SK-N-SH (cell line): ENCODE measurements at regions not wholly inside any gene's neighbourhood (a gene's known extent, or its start where the extent isn't known, plus 50 kb on each side); places are given as distances from the start of the nearest gene placed in this dataset.

Experiments
- CTCF ChIA-PET: fragments of 300-600, 350-600 bp; formaldehyde crosslinking; extraction: SDS; loops from one replicate; lab custom pipeline; 2021; lab: Yijun Ruan, JAX
- POLR2A ChIA-PET: fragments of 350-600 bp; sonication (Branson Sonifier 250); formaldehyde crosslinking; extraction: SDS; loops from one replicate; lab custom pipeline; 2020; ENCODE audit warnings: antibody characterized with exemption, inconsistent platforms; lab: Yijun Ruan, JAX
- DNase-seq: peaks from one replicate; pipeline ENCODE4 v3.0.0; 2012
- H2AFZ ChIP-seq: fragments of 200-600 bp; sonication (generic); 2 replicates; pipeline ENCODE4 v1.8.1; 2016; ENCODE audit warnings: antibody characterized with exemption, mild to moderate bottlenecking, low read depth
- H3F3A ChIP-seq: fragments of 200-600 bp; sonication (generic); replicated peaks from 2 replicates; pipeline ENCODE3; 2016; ENCODE audit warnings: antibody characterized with exemption, mild to moderate bottlenecking; ENCODE audit not compliant: insufficient read depth
- H3K27ac ChIP-seq, 2 experiments: fragments of 200-500 bp in 1 of 2; fragments of 200-600 bp in 1 of 2; sonication (Bioruptor generic) in 1 of 2; sonication (generic), shearing (Covaris generic) in 1 of 2; 2 replicates each; pipeline versions ENCODE4 v1.5.1 to v1.6.1; 2014 to 2016; ENCODE audit warnings: low read depth in 2 of 2, inconsistent platforms in 1 of 2, low read length in 1 of 2, mild to moderate bottlenecking in 1 of 2, mixed read lengths in 1 of 2
- H3K27me3 ChIP-seq: fragments of 200-600 bp; sonication (generic), shearing (Covaris generic); 2 replicates; pipeline ENCODE4 v1.6.1; 2016; ENCODE audit warnings: mixed run types; ENCODE audit not compliant: insufficient read depth
- H3K36me3 ChIP-seq, 2 experiments: fragments of 200-500 bp in 1 of 2; fragments of 200-600 bp in 1 of 2; sonication (Bioruptor generic) in 1 of 2; sonication (generic) in 1 of 2; replicated peaks in 1 of 2; 2 replicates each; pipeline versions ENCODE3 to v1.5.1; 2014 to 2016; ENCODE audit warnings: low read length in 1 of 2, mild to moderate bottlenecking in 1 of 2; ENCODE audit not compliant: insufficient read depth in 2 of 2, control insufficient read depth in 1 of 2
- H3K4me1 ChIP-seq, 2 experiments: fragments of 200-500 bp in 1 of 2; fragments of 200-600 bp in 1 of 2; sonication (Bioruptor generic) in 1 of 2; sonication (generic), shearing (Covaris generic) in 1 of 2; 2 replicates each; pipeline versions ENCODE4 v1.5.1 to v1.6.1; 2014 to 2016; ENCODE audit warnings: low read depth in 1 of 2, low read length in 1 of 2, mixed run types in 1 of 2; ENCODE audit not compliant: insufficient read depth in 2 of 2, control insufficient read depth in 1 of 2
- H3K4me2 ChIP-seq: fragments of 200-600 bp; sonication (generic), shearing (Covaris generic); 2 replicates; pipeline ENCODE4 v1.6.1; 2017; ENCODE audit warnings: mixed run types
- H3K4me3 ChIP-seq, 2 experiments: fragments of 200-500 bp in 1 of 2; fragments of 200-600 bp in 1 of 2; sonication (Bioruptor generic) in 1 of 2; sonication (generic), shearing (Covaris generic) in 1 of 2; 2 replicates each; pipeline versions ENCODE4 v1.5.1 to v1.8.1; 2014 to 2016; ENCODE audit warnings: low read depth in 2 of 2, inconsistent platforms in 1 of 2, low read length in 1 of 2, mild to moderate bottlenecking in 1 of 2, mixed read lengths in 1 of 2, moderate library complexity in 1 of 2
- H3K79me2 ChIP-seq: fragments of 200-600 bp; sonication (generic); 2 replicates; pipeline ENCODE4 v1.8.1; 2017; ENCODE audit warnings: mild to moderate bottlenecking; ENCODE audit not compliant: insufficient read depth
- H3K9ac ChIP-seq: fragments of 200-600 bp; sonication (generic); 2 replicates; pipeline ENCODE4 v1.6.1; 2017; ENCODE audit warnings: mixed run types
- H3K9me2 ChIP-seq: fragments of 200-600 bp; sonication (generic); 2 replicates; pipeline ENCODE4 v1.6.1; 2017; ENCODE audit warnings: mixed run types
- H3K9me3 ChIP-seq: fragments of 200-600 bp; sonication (generic); 2 replicates; pipeline ENCODE4 v1.6.1; 2017; ENCODE audit warnings: mixed run types, mild to moderate bottlenecking, moderate library complexity
- H4K20me1 ChIP-seq: fragments of 200-600 bp; sonication (generic); 2 replicates; pipeline ENCODE4 v1.6.1; 2017; ENCODE audit warnings: mild to moderate bottlenecking, mixed run types; ENCODE audit not compliant: insufficient read depth
- CHD2 ChIP-seq: fragments of 150-350 bp; IDR thresholded peaks from 2 replicates; pipeline ENCODE4 v1.6.1; 2018; ENCODE audit warnings: low read length; ENCODE audit not compliant: partially characterized antibody
- EP300 ChIP-seq, 2 experiments: IDR thresholded peaks; 2 replicates each; pipeline versions ENCODE4 v1.4.0 to v1.6.1; 2012; ENCODE audit warnings: borderline replicate concordance in 1 of 2, low read depth in 1 of 2, low read length in 1 of 2
- FOSL2 ChIP-seq: IDR thresholded peaks from 2 replicates; pipeline ENCODE4 v1.4.0; 2012; ENCODE audit warnings: low read depth, mild to moderate bottlenecking, moderate library complexity, borderline replicate concordance
- FOXJ3 ChIP-seq: sonication (generic); formaldehyde crosslinking; IDR thresholded peaks from 2 replicates; pipeline ENCODE4 v1.5.1; 2020; ENCODE audit warnings: mild to moderate bottlenecking, missing genetic modification reagents
- FOXM1 ChIP-seq: IDR thresholded peaks from 2 replicates; pipeline ENCODE4 v1.4.0; 2012; ENCODE audit warnings: low read depth, mild to moderate bottlenecking
- GABPA ChIP-seq: IDR thresholded peaks from 2 replicates; pipeline ENCODE4 v1.4.0; 2012; ENCODE audit warnings: low read depth, mild to moderate bottlenecking
- GATA2 ChIP-seq: sonication (generic); formaldehyde crosslinking; IDR thresholded peaks from 2 replicates; pipeline ENCODE4 v1.5.0; 2020; ENCODE audit warnings: mild to moderate bottlenecking, missing genetic modification reagents
- IRF3 ChIP-seq: fragments of 150-350 bp; IDR thresholded peaks from 2 replicates; pipeline ENCODE4 v1.6.1; 2016; ENCODE audit warnings: mild to moderate bottlenecking, low read depth, low read length
- MAX ChIP-seq: IDR thresholded peaks from 2 replicates; pipeline ENCODE4 v1.4.0; 2012; ENCODE audit warnings: low read depth
- MEF2A ChIP-seq: IDR thresholded peaks from 2 replicates; pipeline ENCODE4 v1.4.0; 2012; ENCODE audit warnings: low read depth, borderline replicate concordance
- MXI1 ChIP-seq: IDR thresholded peaks from 2 replicates; pipeline ENCODE4 v1.6.1; 2012; ENCODE audit warnings: mild to moderate bottlenecking, low read depth, low read length, improper control_type of control experiment
- NRF1 ChIP-seq: IDR thresholded peaks from 2 replicates; pipeline ENCODE4 v1.6.1; 2012; ENCODE audit warnings: low read depth, mild to moderate bottlenecking, low read length
- PBX3 ChIP-seq: IDR thresholded peaks from 2 replicates; pipeline ENCODE4; 2012
- RCOR1 ChIP-seq: fragments of 150-350 bp; IDR thresholded peaks from 2 replicates; pipeline ENCODE4 v1.6.1; 2017; ENCODE audit warnings: antibody characterized with exemption, low read length
- REST ChIP-seq: IDR thresholded peaks from 2 replicates; pipeline ENCODE4 v1.6.1; 2012; ENCODE audit warnings: mild to moderate bottlenecking, low read depth, low read length, moderate library complexity
- RXRA ChIP-seq: IDR thresholded peaks from 2 replicates; pipeline ENCODE4 v1.4.0; 2012; ENCODE audit warnings: low read depth, mild to moderate bottlenecking, borderline replicate concordance
- SIN3A ChIP-seq: IDR thresholded peaks from 2 replicates; pipeline ENCODE4 v1.6.1; 2012; ENCODE audit warnings: low read depth, mild to moderate bottlenecking, low read length, moderate library complexity, borderline replicate concordance
- USF2 ChIP-seq: fragments of 150-350 bp; IDR thresholded peaks from 2 replicates; pipeline ENCODE4 v1.6.1; 2017; ENCODE audit warnings: antibody characterized with exemption, low read length, low read depth, borderline replicate concordance
- YY1 ChIP-seq: IDR thresholded peaks from 2 replicates; pipeline ENCODE4 v1.4.0; 2012; ENCODE audit warnings: low read depth, mild to moderate bottlenecking
- WGBS: methylation state at CpG from one replicate; pipeline ENCODE4 v1.1.6; 2017; ENCODE audit warnings: low lambda C conversion rate; 5-methylcytosine and 5-hydroxymethylcytosine counted together

- DNase-seq: no peak
- Histone ChIP-seq H3K79me2 (no peaks in the 10 kb centered on the region), H4K20me1 (no peaks in the 10 kb centered on the region), H3K27ac (no peak overlapping the region), H3F3A (no peaks in the 10 kb centered on the region), H3K36me3 (no peaks in the 10 kb centered on the region), H3K9me2 (no peaks in the 10 kb centered on the region), H3K4me2 (no peak overlapping the region), H2AFZ (no peak overlapping the region), H3K4me3 (no peak overlapping the region), H3K27me3 (no peaks in the 10 kb centered on the region), H3K9ac (no peak overlapping the region), H3K9me3 (no peaks in the 10 kb centered on the region), H3K4me1 (no peaks in the 10 kb centered on the region)
- CTCF ChIA-PET: no interaction called here
- POLR2A ChIA-PET: no interaction called here
- TF ChIP-seq CHD2: no peak
- no peak for TF ChIP-seq REST
- TF ChIP-seq YY1: no peak
- no peak for TF ChIP-seq GATA2 (CRISPR knock-in tag)
- no peak for TF ChIP-seq GABPA
- TF ChIP-seq USF2: no peak
- TF ChIP-seq FOXM1: no peak
Measured at GRCh38 chr14:85897808-85898207, 367.9 kb downstream of the FLRT2 start.

- H3K36me3 ChIP-seq: no peaks in the 10 kb centered on the region
- CTCF ChIA-PET: interaction anchor here (0.8 kb wide), 1 partner anchor 28 kb away, joined by 3 read pairs; no protein-coding TSS in a partner anchor
- no peak for TF ChIP-seq RXRA
- no peak for TF ChIP-seq RCOR1
- TF ChIP-seq GATA2 (CRISPR knock-in tag): no peak
- TF ChIP-seq NRF1: no peak
- no peak for TF ChIP-seq MEF2A
- no peak for TF ChIP-seq EP300 (IDR thresholded peaks at IDR 0.05; ENCODE audit: borderline replicate concordance in 1 of 2, low read depth in 1 of 2, low read length in 1 of 2)
- no peak for TF ChIP-seq USF2
- no peak for TF ChIP-seq PBX3
- TF ChIP-seq MXI1: no peak
- TF ChIP-seq SIN3A: no peak
- no peak for TF ChIP-seq CHD2
- no peak for TF ChIP-seq FOXJ3 (CRISPR knock-in tag)
- no peak for TF ChIP-seq MAX
- TF ChIP-seq IRF3: no peak
- TF ChIP-seq FOSL2: no peak
- no peak for TF ChIP-seq GABPA
- H3K27me3 ChIP-seq: no peaks in the 10 kb centered on the region; the same call in 1 of the 2 replicates
- H3K9me2 ChIP-seq: no peaks in the 10 kb centered on the region
- H3K4me3 ChIP-seq: no peak overlapping the region
- no peak overlapping the region for H2AFZ ChIP-seq
- H4K20me1 ChIP-seq: no peaks in the 10 kb centered on the region
- POLR2A ChIA-PET: no interaction called here
- no peak overlapping the region for H3K9ac ChIP-seq
- H3K9me3 ChIP-seq: no peaks in the 10 kb centered on the region
- 0% methylated on average over 1 of the region's 1 CpG for WGBS
- no peaks in the 10 kb centered on the region for H3F3A ChIP-seq
- H3K4me1 ChIP-seq: no peaks in the 10 kb centered on the region
- H3K4me2 ChIP-seq: no peak overlapping the region
- no peak for DNase-seq
- H3K79me2 ChIP-seq: no peaks in the 10 kb centered on the region
- H3K27ac ChIP-seq: no peak overlapping the region
Measured at GRCh38 chr14:85895603-85896002, 365.7 kb downstream of the FLRT2 start.
